Liver (tissue), 3 donors: ENCODE measurements at regions not wholly inside any gene's neighbourhood (a gene's known extent, or its start where the extent isn't known, plus 50 kb on each side); places are given as distances from the start of the nearest gene placed in this dataset.

ENCODE experiments used
- ATF3 ChIP-seq: IDR thresholded peaks from 2 replicates; pipeline ENCODE4 v1.6.1; 2016; ENCODE audit warnings: antibody characterized with exemption
- CTCF ChIP-seq: fragments of 150-350 bp; IDR thresholded peaks from 2 replicates; pipeline ENCODE4 v1.5.1; 2017; ENCODE audit warnings: improper control_type of control experiment, low read depth, low read length; ENCODE audit not compliant: missing input control
- FOXA2 ChIP-seq: IDR thresholded peaks from 2 replicates; pipeline ENCODE4 v1.6.1; 2016; ENCODE audit warnings: antibody characterized with exemption
- JUND ChIP-seq, 2 donors: IDR thresholded peaks; 2 replicates each; pipeline ENCODE4 v1.6.1; 2016; ENCODE audit warnings: antibody characterized with exemption in 2 of 2
- RAD21 ChIP-seq, 2 donors: IDR thresholded peaks; 2 replicates each; pipeline ENCODE4 v1.6.1; 2016; ENCODE audit warnings: antibody characterized with exemption in 2 of 2, mild to moderate bottlenecking in 2 of 2
- ZBTB33 ChIP-seq: IDR thresholded peaks from 2 replicates; pipeline ENCODE4 v1.6.1; 2016; ENCODE audit warnings: antibody characterized with exemption
- donor health status: healthy.
- donor health status: healthy.

GRCh38 chr10:49242604-49243003 is 54.4 kb upstream of the TMEM273 start:
- TF ChIP-seq RAD21 (IDR thresholded peaks at IDR 0.05): no peak
- no peak for TF ChIP-seq FOXA2
- no peak for TF ChIP-seq CTCF
- no peak for TF ChIP-seq ZBTB33
- TF ChIP-seq ATF3: no peak
- TF ChIP-seq JUND (IDR thresholded peaks at IDR 0.05): no peak
